Glomerular visceral epithelial cell (primary cell): ENCODE measurements at regions not wholly inside any gene's neighbourhood (a gene's known extent, or its start where the extent isn't known, plus 50 kb on each side); places are given as distances from the start of the nearest gene placed in this dataset.

Experiments
- DNase-seq: peaks from one replicate; pipeline ENCODE4 v3.0.0-alpha.2; 2016; ENCODE audit errors: extremely low spot score

DNA sequence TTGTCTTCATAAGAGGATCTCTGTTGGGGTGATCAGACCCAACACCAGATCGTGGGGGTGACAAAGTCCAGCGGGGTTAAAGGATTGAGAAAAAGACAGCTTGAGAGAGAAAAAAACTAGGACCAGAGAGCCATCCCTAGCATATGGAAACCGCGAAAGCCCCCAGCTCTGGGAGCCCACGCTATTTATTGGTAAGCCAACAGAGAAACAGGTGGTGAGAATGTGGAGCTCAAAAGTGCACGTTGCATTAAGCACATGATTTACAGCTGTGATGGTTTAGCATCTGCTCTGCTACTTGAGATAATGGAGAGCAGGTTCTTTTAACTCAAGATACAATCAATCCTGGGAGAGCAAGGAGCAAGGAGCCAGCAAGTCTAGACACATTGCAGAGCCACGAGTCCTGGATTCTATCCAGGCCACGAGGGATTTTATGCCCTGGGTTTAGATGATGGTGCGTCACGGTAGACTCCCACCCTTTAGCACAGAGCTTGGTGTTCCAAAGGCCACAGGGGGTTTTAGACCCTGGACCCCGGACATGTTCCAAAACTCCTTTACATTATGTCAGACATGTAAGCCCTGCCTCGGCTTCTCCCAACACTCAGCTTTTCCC, 755.2 kb upstream of the SORCS1 start:
- DNase-seq: no peak

DNA sequence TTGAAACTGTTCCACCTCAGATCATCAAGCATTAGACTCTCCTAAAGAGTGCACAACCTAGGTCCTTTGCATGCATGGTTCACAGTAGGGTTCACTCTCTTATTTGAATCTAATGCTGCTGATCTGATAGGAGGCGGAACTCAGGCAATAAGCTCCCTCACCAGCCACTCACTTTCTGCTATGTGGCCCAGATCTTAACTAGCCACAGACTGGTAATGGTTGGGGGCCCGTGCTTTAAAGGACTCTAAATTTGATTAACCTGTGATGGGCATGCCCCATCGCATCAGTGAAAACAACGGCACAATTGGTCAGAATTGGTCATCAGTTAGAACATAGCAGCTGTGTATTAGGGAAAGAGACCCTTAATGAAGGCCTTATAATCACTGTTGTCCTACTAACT, 753.7 kb upstream of the SORCS1 start:
- DNase-seq: no peak

DNA sequence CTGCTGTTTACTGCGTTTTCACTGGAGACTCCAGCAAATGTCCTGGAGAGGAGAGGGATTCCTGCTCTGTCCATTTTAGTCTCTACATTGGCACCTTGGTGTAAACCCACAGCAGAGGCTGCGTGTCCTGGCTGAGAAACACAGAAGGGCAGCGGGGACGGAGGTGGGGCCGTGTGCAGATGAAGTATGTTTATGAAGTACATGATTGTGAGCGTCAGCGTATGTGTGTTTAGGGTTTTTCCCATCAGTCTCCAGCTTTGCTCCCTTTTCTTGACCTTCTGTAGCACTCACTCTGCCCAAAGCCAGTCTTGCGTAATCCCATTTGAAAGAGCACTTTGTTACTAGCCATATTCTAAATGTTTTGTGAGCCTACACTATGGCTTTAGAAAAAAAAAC, 750.7 kb upstream of the SORCS1 start:
- DNase-seq: no peak

DNA sequence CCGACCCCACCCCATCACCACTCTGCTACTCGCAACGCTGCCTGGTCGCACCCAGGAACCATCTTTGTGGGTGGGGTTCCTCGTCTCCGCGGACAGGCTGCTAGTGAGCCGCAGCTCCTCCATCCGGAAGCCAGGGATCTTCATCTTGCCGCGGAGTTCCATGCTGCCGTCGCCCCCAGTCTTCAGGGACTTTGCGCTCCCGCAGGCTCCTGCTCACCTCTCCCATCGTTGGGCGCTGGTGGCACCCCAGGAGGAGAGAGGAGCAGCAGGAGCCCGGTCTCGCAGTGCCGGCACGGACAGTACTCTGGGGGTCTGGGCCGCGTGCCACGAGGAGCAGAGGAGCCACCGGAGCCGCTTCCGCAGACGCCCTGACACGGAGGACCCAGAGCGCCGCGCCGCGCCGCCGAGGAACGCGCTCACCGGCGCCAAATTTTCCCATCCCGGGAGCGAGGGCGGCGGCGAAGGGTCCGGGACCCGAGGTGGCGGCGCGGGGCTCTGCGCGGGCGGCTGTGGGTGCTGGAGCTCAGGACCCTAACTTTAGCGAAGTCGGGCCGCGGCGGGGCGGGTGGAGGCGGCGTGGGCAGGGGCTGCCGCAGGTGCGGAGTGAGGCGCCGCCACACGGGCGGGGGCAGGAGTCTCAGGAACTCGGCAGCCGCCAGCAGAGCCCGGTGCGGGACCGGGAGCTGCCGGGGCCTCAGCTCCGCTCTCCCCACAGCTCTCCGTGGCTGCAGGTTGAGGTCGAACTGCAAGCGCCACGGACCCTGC, 750.1 kb upstream of the SORCS1 start:
- no peak for DNase-seq

DNA sequence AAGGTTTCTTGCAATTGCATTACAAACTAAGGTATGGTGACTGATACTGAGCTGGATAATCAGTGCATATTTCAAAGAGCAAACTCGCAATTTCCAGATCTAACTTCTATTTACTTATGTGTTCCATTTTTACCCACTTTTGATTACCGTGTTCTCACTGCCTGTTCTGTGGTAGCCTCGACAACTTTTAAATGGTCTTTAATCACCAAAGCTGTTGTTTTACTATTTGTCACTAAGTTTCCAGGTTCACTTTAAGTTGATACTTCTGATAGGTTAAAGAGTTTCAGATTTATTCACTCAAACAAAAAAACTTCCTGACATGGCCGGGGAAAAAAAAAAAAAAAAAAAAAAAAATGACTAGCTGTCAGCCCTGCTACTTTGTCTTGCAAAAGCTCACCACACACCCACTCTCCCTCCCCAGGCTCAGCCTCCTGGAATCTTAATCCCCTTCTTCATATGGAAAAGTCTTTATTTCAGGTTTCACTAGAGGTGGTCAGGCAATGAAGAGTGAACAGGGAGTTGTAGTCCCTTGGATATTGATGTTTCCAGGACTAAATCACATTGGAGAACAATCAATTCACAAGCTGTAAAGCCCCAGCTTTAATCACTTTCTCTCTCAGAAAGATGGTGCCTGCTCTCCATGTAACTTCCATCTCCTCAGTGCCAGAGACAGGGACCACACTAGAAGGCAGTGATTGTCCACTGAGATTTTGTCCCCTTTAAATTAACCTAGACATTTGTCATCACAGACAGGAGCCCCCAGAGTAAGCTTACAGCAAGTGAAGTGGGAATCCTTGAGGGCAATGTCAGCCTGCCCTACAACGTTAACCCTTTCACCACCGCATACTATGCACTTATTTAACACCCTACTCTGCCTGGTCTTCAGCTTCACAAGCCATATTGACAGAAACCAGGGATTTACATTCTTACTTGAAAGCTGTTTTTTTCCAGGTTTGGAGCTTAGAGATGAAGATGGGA, 749.1 kb upstream of the SORCS1 start:
- DNase-seq: no peak

DNA sequence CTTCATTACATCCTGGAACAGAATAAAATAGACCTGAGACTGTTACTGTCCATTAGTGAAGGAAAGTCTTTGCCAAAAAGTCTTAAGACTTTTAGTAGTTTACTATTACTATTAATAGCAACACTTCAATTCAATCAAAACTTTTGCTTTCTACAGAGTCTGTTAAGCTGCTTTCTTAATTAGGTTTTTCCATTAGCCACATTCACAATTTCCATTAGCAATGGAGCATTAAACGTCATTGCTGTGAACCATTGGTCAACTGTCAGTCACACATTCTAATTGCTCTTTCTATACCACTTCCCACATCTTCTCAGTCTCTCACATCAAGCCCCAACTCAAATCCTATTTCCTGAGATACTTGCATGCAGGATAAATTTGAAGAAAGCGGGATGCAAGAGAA, 736.6 kb upstream of the SORCS1 start:
- no peak for DNase-seq

DNA sequence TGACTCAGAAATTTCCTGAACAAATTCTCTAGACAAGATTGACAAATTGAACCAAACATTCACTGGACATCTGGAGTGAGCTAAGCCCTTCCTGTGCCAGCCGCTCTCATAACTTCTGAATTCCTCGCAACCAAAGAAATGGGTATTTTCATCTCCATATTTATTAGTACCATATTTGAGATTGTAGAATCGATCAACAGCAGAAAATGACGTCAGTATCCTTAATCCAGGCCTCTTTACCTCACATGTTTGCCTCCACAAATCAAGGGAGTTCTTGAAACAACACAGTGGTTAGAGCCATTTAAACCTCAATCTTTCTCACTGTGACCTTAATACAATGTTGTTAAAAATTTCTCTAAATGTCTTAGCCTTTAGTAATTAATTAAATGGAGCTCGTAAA, 735.6 kb upstream of the SORCS1 start:
- no peak for DNase-seq

DNA sequence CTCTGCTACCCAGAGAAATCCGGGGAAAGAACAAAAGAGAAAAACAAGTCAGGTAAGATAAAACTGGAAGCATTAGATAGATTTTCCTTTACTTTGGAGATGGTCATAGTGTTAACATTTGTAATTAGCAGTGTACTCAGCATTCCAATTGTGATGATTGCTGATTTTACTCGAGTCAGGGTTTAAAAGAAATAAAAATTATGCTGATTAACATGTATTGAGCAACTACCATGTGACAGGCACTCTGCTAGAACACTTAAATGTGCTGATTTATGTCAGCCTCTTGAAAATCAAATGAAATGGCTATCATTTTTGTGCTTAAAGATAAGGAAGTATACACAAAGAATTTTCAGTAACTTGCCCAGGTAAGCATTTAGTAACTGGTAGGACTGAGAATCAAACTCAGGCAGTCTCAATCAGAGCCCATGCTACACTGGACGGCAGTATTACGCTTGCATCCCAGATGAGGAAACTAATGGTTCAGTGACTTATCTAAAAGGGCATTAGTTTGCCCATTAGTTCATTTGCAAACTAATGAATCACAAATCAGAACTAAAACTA, 735.1 kb upstream of the SORCS1 start:
- no peak for DNase-seq

DNA sequence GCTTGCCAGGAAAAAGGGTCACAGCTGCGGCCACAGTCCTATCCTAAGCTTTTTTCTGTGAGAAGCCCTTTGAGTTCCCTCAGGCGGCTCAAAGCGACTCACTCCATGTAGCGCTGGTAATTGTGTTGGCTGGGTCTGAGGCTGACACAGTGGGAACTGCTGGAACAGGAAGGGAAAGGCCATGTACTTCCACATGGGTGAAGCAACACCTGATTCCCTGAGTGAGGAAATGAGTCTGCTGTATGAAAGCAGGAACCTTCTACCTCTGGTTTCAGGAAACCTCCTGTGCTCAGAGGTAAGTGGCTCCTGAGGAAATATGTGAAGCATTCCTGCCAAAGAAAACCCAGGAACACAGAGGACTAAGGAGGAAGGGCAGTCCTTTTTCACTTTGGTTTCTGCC, 734.6 kb upstream of the SORCS1 start:
- no peak for DNase-seq

DNA sequence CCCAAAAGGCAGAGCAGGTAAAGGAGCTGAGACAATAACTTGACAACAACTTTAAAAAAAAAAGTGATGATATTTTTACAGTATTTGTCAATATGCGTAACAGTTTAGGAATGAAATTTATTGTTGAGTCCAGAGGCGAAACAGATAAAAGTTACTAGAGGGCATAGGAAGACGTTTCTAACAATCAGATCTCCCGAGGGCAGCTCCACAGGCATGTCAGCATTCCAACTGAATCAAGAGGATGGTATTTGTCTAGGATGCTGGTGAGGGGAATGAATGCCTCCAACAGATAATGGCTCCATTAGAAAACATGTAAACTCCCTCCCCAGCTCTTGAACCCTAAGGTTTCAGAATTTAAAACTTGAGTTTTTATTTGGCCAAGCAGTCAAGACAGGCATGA, 733.9 kb upstream of the SORCS1 start:
- no peak for DNase-seq

DNA sequence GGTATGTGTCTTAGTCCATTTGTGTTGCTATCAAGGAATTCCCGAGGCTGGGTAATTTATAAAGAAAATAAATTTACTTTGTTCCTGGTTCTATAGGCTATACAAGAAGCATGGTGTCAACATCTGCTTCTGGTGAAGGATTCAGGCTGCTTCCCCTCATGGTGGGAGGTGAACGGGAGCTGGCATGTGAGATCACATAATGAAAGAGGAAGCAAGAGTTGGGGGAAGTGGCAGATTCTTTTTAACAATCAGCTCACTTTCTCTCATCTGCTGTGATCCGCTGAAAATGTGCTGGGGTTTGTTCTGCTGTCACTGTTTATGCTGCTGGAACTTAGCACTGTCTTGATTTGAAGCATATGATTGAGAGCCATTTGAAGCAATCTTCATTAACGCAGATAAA, 730.0 kb upstream of the SORCS1 start:
- no peak for DNase-seq

DNA sequence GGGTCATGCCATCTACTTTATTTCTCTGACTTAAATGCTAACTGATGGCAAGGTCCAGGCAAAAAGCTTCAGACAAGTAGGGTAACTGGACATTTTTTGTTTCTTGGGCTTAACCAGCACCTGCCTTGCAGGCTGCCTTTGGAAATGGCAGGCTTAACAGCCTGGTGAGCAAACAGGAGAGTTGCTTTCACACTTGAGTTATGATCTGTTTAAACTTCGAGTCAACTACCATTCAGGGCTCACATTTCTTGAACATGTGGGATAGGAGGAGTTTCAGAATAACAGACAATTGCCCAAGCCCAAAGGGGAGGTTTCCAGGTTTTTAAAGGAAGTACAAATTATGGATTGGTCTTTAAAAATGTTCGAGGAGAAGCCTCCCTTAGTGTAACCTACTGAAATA, 724.6 kb upstream of the SORCS1 start:
- DNase-seq: no peak

DNA sequence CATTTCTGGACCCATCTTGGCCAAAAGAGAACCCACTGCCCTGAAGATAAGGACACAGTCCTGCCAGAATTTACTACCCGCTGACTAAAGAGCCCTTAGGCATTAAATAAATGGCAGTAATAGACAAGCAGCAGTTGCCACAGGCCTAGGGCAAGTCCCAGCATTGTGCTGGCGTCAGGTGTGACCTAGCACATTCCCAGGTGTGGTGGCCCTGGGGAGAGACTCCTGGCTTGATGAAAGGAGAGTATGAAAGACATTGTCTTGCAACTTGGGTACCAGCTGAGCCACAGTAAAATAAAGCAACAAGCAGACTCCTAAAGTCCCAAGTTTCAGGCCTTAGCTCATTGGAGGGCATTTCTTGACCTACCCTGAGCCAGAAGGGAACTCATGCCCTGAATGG, 715.7 kb upstream of the SORCS1 start:
- DNase-seq: no peak

DNA sequence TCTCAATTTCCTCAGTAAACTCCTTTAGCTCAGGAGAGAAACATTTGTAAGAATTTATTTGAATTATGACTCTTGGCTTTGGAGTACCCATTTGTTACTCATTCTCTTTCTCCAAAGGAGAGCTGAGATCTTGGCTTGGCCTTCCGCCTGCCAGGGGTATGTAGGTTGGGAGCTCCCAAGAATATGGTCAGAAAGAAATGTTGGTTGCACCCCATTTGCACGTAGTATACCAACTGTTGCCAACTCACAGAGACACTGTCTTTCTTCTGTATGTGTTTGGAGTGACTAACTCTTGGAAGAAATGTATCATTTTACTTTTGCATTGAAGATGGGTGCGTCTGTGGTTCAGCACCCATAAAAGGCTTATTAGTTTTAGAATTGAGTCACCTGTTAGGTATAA, 708.5 kb upstream of the SORCS1 start:
- no peak for DNase-seq

DNA sequence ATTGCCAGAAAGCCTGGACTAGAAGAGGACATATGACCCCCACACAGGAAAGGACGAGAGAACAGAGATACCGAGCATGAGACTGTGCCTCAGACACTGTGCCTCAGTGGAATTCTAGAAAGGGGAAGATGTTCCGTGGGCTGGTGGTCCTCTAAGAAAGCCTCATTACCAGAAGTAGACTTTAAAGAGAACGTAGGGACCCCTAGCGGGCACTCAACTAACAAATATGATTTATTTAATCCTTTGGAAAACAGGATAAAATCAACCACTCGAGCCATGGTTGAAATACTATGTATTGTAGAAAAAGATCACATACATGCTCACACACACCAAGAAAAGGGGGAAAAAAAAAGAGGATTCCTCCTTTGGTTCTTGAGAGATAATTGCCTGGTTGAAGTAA, 701.2 kb upstream of the SORCS1 start:
- DNase-seq: no peak

DNA sequence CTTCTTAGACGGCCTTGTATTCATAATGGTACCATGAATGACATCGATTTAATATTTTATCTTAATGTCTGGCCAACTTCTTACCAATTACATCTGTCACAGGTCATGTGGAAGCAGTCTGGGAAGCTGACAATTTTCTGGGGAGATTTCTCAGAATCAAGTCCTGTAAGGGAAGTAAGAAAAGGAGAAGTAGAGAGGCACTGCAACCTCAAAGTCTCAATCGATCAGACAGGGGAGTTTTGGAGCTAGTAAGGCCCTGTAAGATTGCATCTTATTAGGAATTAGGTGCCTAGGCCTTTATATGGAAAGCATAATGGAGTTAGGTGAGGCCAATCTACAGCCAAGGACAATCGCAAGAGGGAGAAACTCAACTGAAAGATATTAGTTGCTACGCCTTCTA, 694.6 kb upstream of the SORCS1 start:
- DNase-seq: no peak

DNA sequence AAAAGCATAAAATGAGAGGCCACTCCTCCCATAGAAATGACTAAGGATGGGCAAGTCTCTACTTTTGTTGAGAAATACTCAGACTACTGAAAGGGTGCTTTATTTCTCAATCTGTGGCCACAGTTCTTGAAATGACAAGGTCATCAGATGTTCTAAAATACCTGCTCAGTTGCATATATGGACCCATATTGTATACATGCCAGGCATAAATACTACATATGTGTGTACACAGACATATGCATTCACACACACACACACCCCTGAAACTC, 691.5 kb upstream of the SORCS1 start:
- no peak for DNase-seq

DNA sequence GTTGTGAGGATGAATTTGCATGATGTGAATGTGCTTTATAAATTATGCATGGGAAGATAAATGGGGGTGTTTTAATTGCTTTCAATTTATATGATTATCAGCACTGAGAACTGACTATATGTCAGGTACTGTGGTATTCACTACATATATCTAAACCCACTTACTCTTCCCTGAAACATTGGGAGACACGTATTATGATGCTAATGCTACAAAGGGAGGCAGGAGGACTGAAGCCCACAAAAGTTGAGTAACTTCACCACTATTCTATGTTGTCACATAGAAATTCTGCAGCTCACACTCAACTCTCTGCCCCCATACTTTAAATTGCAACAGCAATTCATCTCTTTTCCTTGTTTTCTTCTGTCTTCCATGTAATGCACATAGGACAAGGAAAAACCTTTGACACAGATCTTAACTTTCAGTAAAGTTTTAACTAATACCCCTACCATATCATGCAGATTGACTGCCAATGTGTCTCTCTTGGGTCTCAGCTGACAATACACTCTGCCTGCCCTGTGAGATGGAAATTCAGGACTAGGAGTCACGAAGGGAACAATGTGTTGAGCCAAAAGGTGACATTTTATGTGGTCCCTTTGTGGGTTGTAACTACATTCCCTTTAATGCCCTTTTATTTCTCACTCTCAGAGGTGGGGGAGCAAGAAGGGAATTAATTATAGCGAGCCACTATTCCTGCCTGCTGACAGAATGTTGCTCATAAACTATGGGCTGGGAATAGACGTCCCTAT, 691.0 kb upstream of the SORCS1 start:
- no peak for DNase-seq

DNA sequence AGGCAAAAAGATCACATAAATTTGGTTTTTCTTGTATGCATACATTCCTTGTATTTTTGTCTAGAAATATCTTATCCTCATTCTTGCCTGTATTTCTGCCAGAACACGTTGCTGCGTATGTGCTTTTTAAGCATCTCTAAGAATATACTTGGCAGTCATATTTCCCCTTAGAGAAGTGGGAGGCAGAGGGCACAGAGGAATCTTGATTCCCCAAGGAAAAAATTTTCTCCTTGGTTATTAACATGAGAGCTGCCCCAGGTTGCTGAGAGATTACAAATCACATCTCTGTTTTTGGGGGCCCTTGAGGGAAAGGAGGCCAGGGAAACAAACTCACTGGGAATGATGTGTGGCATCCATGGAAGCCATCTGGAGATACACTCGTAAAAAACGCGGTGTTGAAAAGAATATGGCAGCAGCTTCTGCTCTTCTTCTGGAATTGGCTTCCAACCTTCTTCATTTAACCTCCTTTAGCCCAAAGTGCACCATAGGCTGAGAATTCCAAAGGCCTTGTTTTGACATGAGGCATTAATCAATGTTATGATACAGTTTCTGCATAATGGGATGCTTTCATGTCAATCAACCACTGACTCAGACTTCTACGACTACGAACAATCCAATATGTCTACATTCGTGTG, 684.3 kb upstream of the SORCS1 start:
- no peak for DNase-seq

DNA sequence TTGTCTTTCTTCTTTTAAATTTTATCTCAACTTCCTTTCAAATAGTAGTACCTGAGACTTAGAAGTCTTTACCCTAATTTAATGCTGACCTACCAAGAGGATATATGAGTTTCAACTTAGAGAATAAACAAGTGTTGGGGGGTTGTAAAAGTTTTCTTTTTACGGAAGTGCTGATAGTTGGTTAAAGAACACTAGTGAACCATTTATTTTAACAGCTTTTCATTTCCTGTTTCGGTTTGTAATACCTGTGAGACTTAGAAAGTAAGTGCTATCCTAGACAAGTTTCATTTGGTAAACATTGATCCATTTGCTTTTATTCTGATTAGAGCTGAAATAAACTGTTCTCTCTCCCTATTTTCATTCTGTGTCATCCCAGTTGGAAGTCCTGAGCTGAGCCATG, 683.1 kb upstream of the SORCS1 start:
- no peak for DNase-seq

DNA sequence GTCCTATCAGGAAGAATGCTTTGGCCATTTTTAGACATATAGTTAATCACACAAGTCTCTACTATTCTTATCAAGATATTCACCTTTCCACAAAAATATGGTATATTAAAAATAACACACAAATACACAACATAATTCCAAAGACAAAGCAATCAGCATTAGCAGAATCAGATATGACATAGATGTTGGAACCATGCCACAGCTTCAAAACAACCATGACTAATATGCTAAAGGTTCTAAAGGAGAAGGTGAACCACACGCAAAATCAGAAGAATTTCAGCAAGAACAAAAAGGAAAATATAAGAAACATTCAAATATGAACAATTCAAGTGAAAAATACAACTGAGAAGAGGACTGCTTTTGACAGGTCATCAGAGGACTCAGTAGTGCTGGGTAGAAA, 670.2 kb upstream of the SORCS1 start:
- no peak for DNase-seq

DNA sequence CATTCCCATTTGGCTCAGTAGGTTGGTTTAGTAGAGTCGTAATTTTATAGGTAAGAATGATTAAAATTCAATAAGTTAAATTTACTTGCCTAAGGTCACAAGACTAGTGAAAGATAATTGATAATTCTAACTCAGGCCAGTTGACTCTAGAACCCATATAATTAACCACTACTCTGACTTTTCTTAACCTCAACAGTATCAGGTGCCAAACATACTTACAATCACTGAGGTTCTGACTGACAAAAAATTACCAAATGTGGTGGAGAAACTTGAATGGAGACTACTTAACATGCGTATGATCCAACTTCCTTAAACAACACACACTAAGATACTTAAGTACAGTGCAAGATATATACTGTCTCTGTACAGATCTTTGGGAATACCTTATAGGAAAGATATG, 667.3 kb upstream of the SORCS1 start:
- DNase-seq: no peak
